ENCODE measurements at regions not wholly inside any gene's neighbourhood (a gene's known extent, or its start where the extent isn't known, plus 50 kb on each side); places are given as distances from the start of the nearest gene placed in this dataset.

GRCh38 chr9:13779106-13779505, 499.6 kb upstream of the MPDZ start:
- TF ChIP-seq CTCF (IDR thresholded peaks at IDR 0.05) (no peak), POLR2AphosphoS5 (IDR thresholded peaks at IDR 0.05) (no peak), POLR2A (IDR thresholded peaks at IDR 0.05) (no peak)

All from stomach (tissue), 4 donors.